Fibroblast of skin of scalp (primary cell): ENCODE measurements at regions not wholly inside any gene's neighbourhood (a gene's known extent, or its start where the extent isn't known, plus 50 kb on each side); places are given as distances from the start of the nearest gene placed in this dataset.
"Not testable (repeated sequence)": the region's sequence is repeated elsewhere in the genome, so short reads cannot be mapped to it uniquely, and the experiment has no call there.

Source experiments
- DNase-seq: peaks from one replicate; pipeline ENCODE4 v3.0.0-alpha.2; 2013

- DNase-seq = no peak
These were observed 1620.4 kb upstream of the CELF4 start for GRCh38 chr18:39186008-39186407.

GRCh38 chr18:39184176-39184575 lies 1618.6 kb upstream of the CELF4 start:
- no peak for DNase-seq

GRCh38 chr18:39178166-39178565 lies 1612.6 kb upstream of the CELF4 start:
- no peak for DNase-seq

- DNase-seq = no peak
These were observed 1607.3 kb upstream of the CELF4 start for GRCh38 chr18:39172695-39173421.

- no peak for DNase-seq
These were observed 1603.1 kb upstream of the CELF4 start for GRCh38 chr18:39168723-39169122.

GRCh38 chr18:39167990-39168389 lies 1602.4 kb upstream of the CELF4 start:
- DNase-seq = no peak

GRCh38 chr18:39166776-39167175 lies 1601.2 kb upstream of the CELF4 start:
- DNase-seq = no peak

- DNase-seq = no peak
These were observed 1596.6 kb upstream of the CELF4 start for GRCh38 chr18:39162013-39162827.

- no peak for DNase-seq
These were observed 1583.7 kb upstream of the CELF4 start for GRCh38 chr18:39149211-39149806.

- no peak for DNase-seq
These were observed 1568.7 kb upstream of the CELF4 start for GRCh38 chr18:39134255-39134654.

GRCh38 chr18:39127538-39127937 lies 1561.9 kb upstream of the CELF4 start:
- DNase-seq = not testable (repeated sequence)

- DNase-seq = no peak
These were observed 1548.2 kb upstream of the CELF4 start for GRCh38 chr18:39113790-39114189.

GRCh38 chr18:39105104-39105503 lies 1539.5 kb upstream of the CELF4 start:
- DNase-seq = no peak

- DNase-seq = no peak
These were observed 1507.4 kb upstream of the CELF4 start for GRCh38 chr18:39072970-39073369.

- no peak for DNase-seq
These were observed 1496.8 kb upstream of the CELF4 start for GRCh38 chr18:39062426-39062825.

GRCh38 chr18:39058386-39059000 lies 1492.9 kb upstream of the CELF4 start:
- DNase-seq = no peak

- peak; percentile 37 for DNase-seq
These were observed 1491.9 kb upstream of the CELF4 start for GRCh38 chr18:39057423-39058064.

- DNase-seq = no peak
These were observed 1488.0 kb upstream of the CELF4 start for GRCh38 chr18:39053571-39053970.

- DNase-seq = no peak
These were observed 1485.4 kb upstream of the CELF4 start for GRCh38 chr18:39051013-39051412.

GRCh38 chr18:39039813-39040212 lies 1474.2 kb upstream of the CELF4 start:
- DNase-seq = no peak

GRCh38 chr18:39037925-39038324 lies 1472.3 kb upstream of the CELF4 start:
- DNase-seq = no peak

GRCh38 chr18:39033312-39033711 lies 1467.7 kb upstream of the CELF4 start:
- DNase-seq = no peak

GRCh38 chr18:39031647-39032046 lies 1466.0 kb upstream of the CELF4 start:
- DNase-seq = no peak
